ENCODE measurements at regions not wholly inside any gene's neighbourhood (a gene's known extent, or its start where the extent isn't known, plus 50 kb on each side); places are given as distances from the start of the nearest gene placed in this dataset.

- Histone ChIP-seq H2AFZ (ENCODE audit: low read depth, low read length, poor library complexity, severe bottlenecking) (no peak overlapping the region), H4K20me1 (ENCODE audit: insufficient read depth) (no peaks in the 10 kb centered on the region), H3K9ac (ENCODE audit: low read length) (peak overlapping the region; percentile 71), H3K4me1 (ENCODE audit: control insufficient read depth in 1 of 2, insufficient read depth in 2 of 2, low read length in 2 of 2) (peaks cover 78% of the 10 kb centered on the region in 2 experiments), H3K27ac (ENCODE audit: low read depth, low read length) (peak overlapping the region; percentile 99), H3K4me2 (ENCODE audit: low read length) (peak overlapping the region; percentile 59), H3K4me3 (replicated peaks in 1 of 2; ENCODE audit: low read depth in 1 of 2, low read length in 2 of 2) (peak overlapping the region in 1 of 2 experiments; percentile 12; a peak in 2 of 4 replicates), H3K79me2 (ENCODE audit: insufficient read depth, low read length) (peaks cover 13% of the 10 kb centered on the region; the same call in 1 of the 2 replicates), H3K9me2 (ENCODE audit: insufficient read depth) (no peaks in the 10 kb centered on the region), H3K9me3 (ENCODE audit: control insufficient read depth in 1 of 2, insufficient read depth in 1 of 2, low read depth in 1 of 2, low read length in 2 of 2) (peaks cover 0 to 4% of the 10 kb centered on the region in 2 experiments; a peak in 1 of 4 replicates), H3K36me3 (ENCODE audit: control insufficient read depth in 1 of 2, insufficient read depth in 2 of 2, low read length in 2 of 2) (peaks cover 0 to 16% of the 10 kb centered on the region in 2 experiments; a peak in 2 of 4 replicates), H3K27me3 (ENCODE audit: insufficient read depth, low read length) (no peaks in the 10 kb centered on the region)
- ATAC-seq = peak; percentile 12
- RAD21 ChIA-PET (ENCODE audit: low non-redundant PET in 1 of 2, low total read pairs in 2 of 2, uncharacterized antibody in 2 of 2, unreplicated experiment in 2 of 2) = interaction anchor here in 1 of 2 experiments (0.8 kb wide), 1 partner anchor 220 kb away, joined by 3 read pairs; no protein-coding TSS in a partner anchor
- POLR2A ChIA-PET = interaction anchor here (0.7 to 3.7 kb wide), 12 partner anchors 10 to 217 kb away, joined by 3 to 22 read pairs (median 6); no protein-coding TSS in a partner anchor
- TF ChIP-seq SIN3A (IDR thresholded peaks at IDR 0.05; ENCODE audit: low read depth) (no peak), POLR2AphosphoS5 (IDR thresholded peaks at IDR 0.05; ENCODE audit: low read depth, low read length) (peak; percentile 49; the same call in 1 of the 2 replicates)
- TSS peak; percentile 35 for BruUV-seq (replicated peaks)
- no peak for DNase-seq (ENCODE audit: low read depth, low spot score)
- intact Hi-C loops (cut with micrococcal nuclease) = loop anchor here (5.0 to 10.0 kb wide), 3 partner anchors 162 to 290 kb away; partner anchors contain the start of gene HMGA2
- CTCF ChIA-PET = interaction anchor here (0.7 kb wide), 1 partner anchor 197 kb away, joined by 3 read pairs; no protein-coding TSS in a partner anchor
Measured at GRCh38 chr12:65532764-65533163, 254.3 kb downstream of the MSRB3 start.

- H3K36me3 ChIP-seq (ENCODE audit: control insufficient read depth in 1 of 2, insufficient read depth in 2 of 2, low read length in 2 of 2) = peaks cover 0 to 10% of the 10 kb centered on the region in 2 experiments; a peak in 1 of 4 replicates
- TSS peak; percentile 38 for BruUV-seq (replicated peaks)
- peak overlapping the region; percentile 99 for H3K27ac ChIP-seq (ENCODE audit: low read depth, low read length)
- peak overlapping the region; percentile 59 for H3K4me2 ChIP-seq (ENCODE audit: low read length)
- intact Hi-C loops (cut with micrococcal nuclease) = loop anchor here (5.0 to 10.0 kb wide), 3 partner anchors 161 to 289 kb away; partner anchors contain the start of gene HMGA2
- POLR2A ChIA-PET = interaction anchor here (0.9 to 3.7 kb wide), 18 partner anchors 9 to 291 kb away, joined by 3 to 22 read pairs (median 6); partner anchors contain the start of gene HMGA2
- H3K9me2 ChIP-seq (ENCODE audit: insufficient read depth) = no peaks in the 10 kb centered on the region
- H3K4me1 ChIP-seq (ENCODE audit: control insufficient read depth in 1 of 2, insufficient read depth in 2 of 2, low read length in 2 of 2) = peaks cover 83 to 84% of the 10 kb centered on the region in 2 experiments
- peak overlapping the region in 1 of 2 experiments; percentile 12; a peak in 2 of 4 replicates for H3K4me3 ChIP-seq (replicated peaks in 1 of 2; ENCODE audit: low read depth in 1 of 2, low read length in 2 of 2)
- no peak overlapping the region for H2AFZ ChIP-seq (ENCODE audit: low read depth, low read length, poor library complexity, severe bottlenecking)
- H3K9ac ChIP-seq (ENCODE audit: low read length) = peak overlapping the region; percentile 71
- ATAC-seq (peak; percentile 66), DNase-seq (ENCODE audit: low read depth, low spot score) (peak; percentile 95)
- peaks cover 13% of the 10 kb centered on the region; the same call in 1 of the 2 replicates for H3K79me2 ChIP-seq (ENCODE audit: insufficient read depth, low read length)
- CTCF ChIA-PET = interaction anchor here (0.7 to 2.0 kb wide), 2 partner anchors 69 to 198 kb away, joined by 3 to 7 read pairs; no protein-coding TSS in a partner anchor
- RAD21 ChIA-PET (ENCODE audit: low non-redundant PET in 1 of 2, low total read pairs in 2 of 2, uncharacterized antibody in 2 of 2, unreplicated experiment in 2 of 2) = interaction anchor here in 1 of 2 experiments (0.7 to 1.4 kb wide), 4 partner anchors 12 to 1063 kb away, joined by 3 to 4 read pairs (median 4); no protein-coding TSS in a partner anchor
- no peaks in the 10 kb centered on the region for H3K9me3 ChIP-seq (ENCODE audit: control insufficient read depth in 1 of 2, insufficient read depth in 1 of 2, low read depth in 1 of 2, low read length in 2 of 2)
- H3K27me3 ChIP-seq (ENCODE audit: insufficient read depth, low read length) = no peaks in the 10 kb centered on the region
- no peaks in the 10 kb centered on the region for H4K20me1 ChIP-seq (ENCODE audit: insufficient read depth)
- TF ChIP-seq POLR2AphosphoS5 (IDR thresholded peaks at IDR 0.05; ENCODE audit: low read depth, low read length) (peak; percentile 37), SIN3A (IDR thresholded peaks at IDR 0.05; ENCODE audit: low read depth) (no peak), ZNF274 (IDR thresholded peaks at IDR 0.05; ENCODE audit: low read depth, low read length) (no peak), EZH2 (IDR thresholded peaks at IDR 0.05) (no peak), EZH2phosphoT487 (IDR thresholded peaks at IDR 0.05; ENCODE audit: borderline replicate concordance) (no peak), CEBPB (IDR thresholded peaks at IDR 0.05; ENCODE audit: low read depth) (no peak), REST (IDR thresholded peaks at IDR 0.05; ENCODE audit: low read depth) (no peak), TCF7L2 (IDR thresholded peaks at IDR 0.05; ENCODE audit: borderline replicate concordance, extremely low read depth, insufficient read depth, insufficient read length) (peak; percentile 96), SRF (IDR thresholded peaks at IDR 0.05; ENCODE audit: low read depth) (no peak), YY1 (IDR thresholded peaks at IDR 0.05; ENCODE audit: extremely low read depth, insufficient replicate concordance, low read depth, low read length) (peak; percentile 46)
Measured at GRCh38 chr12:65533177-65533883, 254.8 kb downstream of the MSRB3 start.

All from HCT116 (cell line).